Hindlimb muscle (tissue), 1 donor: ENCODE measurements at regions not wholly inside any gene's neighbourhood (a gene's known extent, or its start where the extent isn't known, plus 50 kb on each side); places are given as distances from the start of the nearest gene placed in this dataset.

Experiments used
- DNase-seq: peaks from one replicate; pipeline ENCODE4 v3.0.0-alpha.2; 2013

DNA sequence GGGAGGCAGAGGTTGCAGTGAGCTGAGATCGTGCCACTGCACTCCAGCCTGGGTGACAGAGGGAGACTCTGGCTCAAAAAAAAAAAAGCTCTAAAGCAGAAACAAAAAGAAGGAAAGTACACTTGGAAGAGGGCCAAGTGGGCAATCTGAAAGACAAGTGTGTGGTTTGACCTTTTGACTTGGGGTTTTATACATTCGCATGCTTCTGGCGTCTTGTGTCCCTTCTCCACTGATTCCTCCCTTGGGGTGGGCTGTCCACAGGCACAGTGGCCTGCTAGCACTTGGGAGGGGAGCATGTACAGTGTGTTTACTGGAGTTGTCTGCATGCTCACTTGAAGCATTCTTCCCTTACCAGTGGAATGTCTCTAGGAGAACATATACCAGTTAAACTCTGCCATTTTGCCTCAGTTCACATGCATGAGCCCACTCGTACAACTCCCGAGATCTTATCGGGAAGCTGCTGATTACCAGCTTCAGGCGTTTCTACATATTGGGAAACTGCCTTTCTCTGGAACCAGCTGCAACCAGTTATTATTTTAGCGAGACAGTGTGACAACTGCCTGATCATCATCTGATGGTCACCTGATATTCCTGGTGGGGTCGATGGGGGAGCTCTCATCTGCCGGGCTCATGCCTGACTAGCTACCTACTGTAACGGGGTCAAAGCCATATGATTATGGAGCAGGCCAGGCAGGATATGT, 113.5 kb upstream of the ZNF678 start:
- DNase-seq: no peak

- DNase-seq: no peak
Observed at GRCh38 chr1:227449051-227449450, 114.3 kb upstream of the ZNF678 start.

DNA sequence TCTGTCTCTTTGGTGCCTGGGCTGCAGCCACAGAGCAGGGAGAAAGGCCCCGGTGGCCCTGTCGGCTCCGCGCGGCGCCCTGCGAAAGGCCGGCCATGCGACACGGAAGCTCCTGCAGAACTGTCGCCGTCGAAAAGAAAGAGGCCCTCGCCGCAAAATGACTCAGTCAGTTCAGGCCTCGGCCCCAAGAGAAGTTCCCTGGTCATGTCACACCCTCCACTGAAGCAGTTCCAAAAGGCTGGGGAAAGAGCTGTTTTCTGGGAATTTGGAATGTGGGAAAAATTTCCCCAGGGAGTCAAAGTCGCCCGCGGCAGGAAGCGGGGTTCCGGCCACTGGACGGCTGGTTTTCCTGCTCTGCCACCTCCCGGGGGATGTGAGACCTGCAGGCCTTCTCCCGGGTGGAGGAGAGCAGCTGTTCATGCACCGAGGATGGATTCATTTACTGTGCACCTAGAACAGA, 115.8 kb upstream of the ZNF678 start:
- DNase-seq: no peak

DNA sequence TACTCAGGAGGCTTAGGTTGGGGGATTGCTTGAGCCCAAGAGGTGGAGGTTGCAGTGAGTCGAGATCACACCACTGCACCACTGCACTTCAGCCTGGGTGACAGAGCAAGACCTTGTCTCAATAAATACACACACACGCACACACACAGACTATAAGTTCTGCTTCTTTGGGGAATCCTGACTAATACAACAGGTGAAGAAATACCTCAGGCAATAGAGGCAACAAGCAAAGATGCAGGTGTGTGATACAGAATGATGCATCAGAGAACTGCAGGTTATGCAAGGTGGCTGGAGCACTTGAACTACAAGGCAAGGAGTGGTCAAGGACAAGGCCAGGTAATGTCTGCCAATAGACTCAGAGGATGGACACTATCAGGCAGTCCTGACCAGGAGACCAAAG, 117.6 kb upstream of the ZNF678 start:
- no peak for DNase-seq

DNA sequence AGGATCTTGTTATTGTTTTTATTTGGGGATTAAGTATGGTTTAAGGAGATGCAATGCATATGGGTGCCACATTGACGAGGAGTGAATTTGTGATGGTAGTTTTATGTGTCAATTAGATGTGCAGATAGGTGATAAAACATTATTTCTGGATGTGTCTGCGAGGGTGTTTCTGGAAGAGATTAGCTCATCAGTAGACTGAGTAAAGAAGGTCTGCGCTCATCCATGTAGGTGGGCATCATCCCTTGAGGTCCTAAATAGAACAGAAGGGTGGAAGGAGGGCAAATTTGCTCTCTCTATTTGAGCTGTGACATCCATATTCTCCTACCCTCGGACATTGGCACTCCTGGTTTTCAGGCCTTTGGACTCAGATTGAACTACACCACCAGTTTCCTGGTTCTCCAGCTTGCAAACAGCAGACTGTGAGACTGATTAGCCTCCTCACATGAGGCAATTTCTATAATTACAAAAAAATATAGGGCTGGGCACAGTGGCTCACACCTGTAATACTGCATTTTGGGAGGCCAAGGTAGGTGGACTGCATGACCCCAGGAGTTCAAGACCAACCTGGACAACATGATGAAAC, 118.2 kb upstream of the ZNF678 start:
- DNase-seq: no peak

DNA sequence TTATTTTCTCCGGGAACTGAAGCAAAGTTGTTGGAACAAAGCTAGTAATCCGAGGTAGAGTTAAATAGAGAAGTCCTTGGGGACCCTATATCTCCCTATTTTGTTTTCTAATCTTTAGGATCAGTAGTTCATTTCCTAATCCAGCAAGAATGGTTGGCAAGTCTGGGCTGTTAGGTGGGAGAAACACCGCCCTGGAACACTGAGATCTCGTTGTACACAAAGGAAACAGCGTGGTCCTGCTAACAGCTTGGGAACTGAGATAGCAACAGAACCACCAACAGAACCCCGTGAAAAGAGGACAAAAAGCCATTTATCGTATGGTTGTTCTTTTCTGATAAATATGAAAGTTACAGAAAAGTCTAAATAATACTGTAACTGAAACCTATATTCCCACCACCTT, 121.9 kb upstream of the CDC42BPA start:
- no peak for DNase-seq

DNA sequence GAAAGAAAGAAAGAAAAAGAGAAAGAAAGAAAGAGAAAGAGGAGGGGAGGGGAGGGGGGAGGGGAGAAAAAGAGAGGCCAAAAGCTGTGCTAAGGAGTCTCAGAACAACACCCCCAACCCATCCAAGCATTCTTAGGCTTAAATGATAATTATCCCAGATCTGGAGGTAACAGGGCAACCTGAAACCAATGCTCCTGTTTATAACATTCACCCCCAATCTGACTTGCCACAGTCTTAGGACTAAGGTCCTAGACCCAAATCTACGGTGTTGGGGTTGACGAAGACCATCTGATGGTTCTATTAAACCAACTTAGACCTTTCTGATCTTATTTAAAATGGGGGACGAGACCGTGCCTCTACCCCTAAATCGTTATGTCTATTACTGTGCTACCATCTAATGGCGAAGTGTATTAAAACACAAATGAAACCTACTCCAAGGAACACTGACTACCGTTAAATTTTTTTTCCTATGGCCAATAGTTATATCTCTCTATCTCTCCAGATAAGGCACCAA, 119.3 kb upstream of the CDC42BPA start:
- no peak for DNase-seq

DNA sequence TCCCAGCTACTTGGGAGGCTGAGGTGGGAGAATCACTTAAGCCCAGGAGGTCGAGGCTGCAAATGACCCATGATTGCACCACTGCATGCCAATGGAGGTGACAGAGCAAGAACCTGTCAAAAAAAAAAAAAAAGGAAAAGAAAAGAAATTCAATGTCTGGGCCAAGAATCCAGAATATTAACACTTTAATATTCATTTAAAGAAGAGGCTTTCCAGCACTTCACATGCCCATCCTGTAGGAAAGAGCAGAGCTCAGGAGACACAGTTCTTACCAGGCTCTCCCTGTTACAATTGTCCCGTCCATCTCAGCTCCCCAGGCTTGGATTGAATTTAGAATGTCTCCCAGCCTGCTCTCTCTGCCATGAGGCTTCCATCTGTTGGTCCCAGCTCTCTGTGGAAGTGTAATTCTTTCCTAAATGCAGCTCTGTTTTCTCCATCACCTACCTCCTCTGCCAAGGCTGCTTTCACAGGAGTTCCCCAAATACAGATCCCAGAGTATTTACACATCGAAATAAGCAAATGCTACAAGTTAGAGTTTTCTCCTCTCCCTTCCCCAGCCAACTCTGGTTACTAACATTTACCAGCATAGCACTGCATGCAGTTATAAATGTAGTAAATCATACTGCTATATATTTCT, 116.6 kb upstream of the CDC42BPA start:
- DNase-seq: no peak

DNA sequence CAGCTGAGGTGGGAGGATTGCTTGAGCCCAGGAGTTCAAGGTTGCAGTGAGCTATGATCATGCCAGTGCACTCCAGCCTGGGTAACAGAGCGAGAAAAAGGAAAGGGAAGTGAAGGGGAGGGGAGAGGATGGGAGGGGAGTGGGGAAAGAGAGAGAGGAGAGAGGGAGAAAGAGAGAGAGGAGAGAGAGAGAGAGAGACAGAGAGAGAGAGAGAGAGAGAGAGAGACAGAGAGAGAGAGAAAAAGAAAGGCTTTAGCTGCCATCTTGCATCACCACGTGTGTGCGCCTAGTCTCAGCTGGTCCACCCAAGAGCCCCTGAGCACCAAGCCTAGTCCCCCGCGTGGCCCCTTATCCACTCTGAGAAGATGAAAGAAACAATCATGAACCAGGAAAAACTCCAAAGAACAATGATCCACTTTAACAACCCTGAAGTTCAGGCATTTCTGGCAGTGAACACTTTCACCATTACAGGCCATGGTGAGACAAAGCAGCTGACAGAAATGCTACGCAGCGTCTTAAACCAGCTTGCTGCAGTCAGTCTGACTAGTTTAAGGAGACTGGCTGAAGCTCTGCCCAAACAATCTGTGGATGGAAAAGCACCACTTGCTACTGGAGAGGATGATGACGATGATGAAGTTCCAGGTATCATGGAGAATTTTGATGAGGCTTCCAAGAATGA, 115.5 kb upstream of the CDC42BPA start:
- DNase-seq: no peak

DNA sequence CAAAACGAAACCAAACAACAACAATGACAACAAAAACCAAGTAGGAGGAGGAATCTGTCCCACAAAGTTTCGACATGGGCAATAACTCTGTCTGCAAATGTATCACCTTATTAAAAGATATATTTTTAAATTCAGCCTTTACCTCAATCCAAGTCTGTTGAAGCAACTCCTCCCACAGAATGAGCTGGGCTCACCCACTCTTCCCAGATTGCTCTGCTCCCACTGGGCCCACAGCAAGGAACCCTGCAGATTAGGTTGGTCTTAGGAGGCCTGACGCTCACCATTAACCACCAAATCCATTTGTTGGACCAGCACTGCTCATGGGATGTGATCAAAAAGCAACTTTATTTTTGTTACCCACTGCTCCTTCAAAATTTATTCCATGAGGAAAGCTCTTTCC, 114.7 kb upstream of the CDC42BPA start:
- DNase-seq: no peak

GRCh38 chr1:227432181-227432535, 113.9 kb upstream of the CDC42BPA start:
- DNase-seq: no peak

- no peak for DNase-seq
Observed at GRCh38 chr1:227429447-227430359, 111.4 kb upstream of the CDC42BPA start.

GRCh38 chr1:227428803-227429202, 110.5 kb upstream of the CDC42BPA start:
- no peak for DNase-seq

- DNase-seq: no peak
Observed at GRCh38 chr1:227427411-227427810, 109.1 kb upstream of the CDC42BPA start.

- DNase-seq: no peak
Observed at GRCh38 chr1:227424953-227425352, 106.7 kb upstream of the CDC42BPA start.

DNA sequence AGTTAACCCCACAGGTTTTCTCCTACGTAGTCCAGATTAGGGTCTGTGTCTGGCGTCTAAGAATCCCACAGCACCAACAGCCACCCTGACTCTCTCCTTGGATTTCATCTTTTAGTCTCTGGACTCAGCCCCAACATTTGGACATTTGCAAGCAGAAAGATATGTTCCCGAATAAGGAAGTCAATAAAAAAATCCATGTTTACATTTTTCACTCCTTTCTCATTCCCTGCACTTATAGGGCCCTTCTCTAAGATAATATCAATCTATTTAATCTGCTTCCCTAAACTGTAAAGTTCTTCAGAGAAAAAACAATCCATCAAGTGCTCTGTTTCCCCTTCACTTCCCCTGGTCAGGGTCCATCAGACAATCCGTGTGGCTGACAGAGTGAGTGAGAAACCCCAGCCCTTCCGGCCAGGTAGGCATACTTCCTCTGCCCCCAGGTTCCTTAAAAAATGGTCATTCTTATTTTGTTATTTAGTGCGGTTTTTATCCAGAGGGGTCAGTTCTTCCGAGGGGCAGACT, 105.9 kb upstream of the CDC42BPA start:
- no peak for DNase-seq

- no peak for DNase-seq
Observed at GRCh38 chr1:227422581-227422980, 104.3 kb upstream of the CDC42BPA start.

DNA sequence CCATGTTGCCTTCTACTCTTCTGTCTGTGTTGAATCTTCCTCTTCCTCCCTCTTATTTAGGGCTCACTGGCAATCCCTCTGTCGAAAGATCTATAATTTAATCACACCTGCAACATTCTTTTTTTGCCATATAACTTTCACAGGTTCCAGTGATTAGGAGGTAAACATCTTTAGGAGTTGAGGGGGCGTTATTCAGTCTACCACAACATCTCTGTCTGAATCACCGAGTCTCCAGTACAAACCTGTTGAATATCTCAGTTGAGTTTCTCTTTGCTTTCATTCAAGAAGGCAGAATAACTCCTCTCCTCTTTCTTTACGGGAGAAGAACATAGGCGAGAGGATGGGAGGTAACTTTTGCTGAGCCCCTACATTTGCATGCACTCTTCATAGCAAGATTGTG, 101.9 kb upstream of the CDC42BPA start:
- no peak for DNase-seq

DNA sequence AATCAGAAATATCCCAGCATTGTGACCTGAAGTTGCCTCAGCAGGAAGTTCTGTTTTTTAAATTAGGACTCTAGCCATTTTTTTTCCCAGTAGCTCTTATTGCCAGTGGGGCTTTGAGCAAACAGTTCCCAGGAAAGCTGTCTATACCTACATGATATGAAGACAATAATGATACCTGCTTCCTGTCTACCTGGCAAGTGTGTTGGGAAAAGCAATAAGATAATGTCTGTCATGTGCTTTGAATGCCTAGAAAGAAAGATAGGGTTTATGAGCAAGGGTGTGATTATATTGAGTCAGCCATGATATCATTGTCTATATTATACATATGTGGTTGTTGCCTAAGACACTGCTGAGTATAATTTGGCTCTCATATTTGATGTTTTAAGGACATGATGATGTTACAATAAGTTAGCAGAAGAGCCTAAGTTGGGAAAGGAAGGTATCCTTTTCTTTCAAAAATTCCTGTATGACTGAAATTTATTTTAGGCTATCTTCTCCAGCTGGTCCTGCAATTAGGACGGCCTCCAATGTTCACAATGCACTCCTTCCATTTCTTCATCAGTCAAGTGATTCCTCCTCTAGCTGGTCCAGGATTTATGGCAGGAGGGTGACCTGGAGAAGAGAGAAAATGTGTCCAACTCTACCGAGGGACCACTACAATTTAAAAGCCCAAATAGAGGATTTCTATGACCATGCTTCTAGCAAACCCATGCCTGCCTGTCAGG, 99.6 kb upstream of the CDC42BPA start:
- peak; percentile 61 for DNase-seq

DNA sequence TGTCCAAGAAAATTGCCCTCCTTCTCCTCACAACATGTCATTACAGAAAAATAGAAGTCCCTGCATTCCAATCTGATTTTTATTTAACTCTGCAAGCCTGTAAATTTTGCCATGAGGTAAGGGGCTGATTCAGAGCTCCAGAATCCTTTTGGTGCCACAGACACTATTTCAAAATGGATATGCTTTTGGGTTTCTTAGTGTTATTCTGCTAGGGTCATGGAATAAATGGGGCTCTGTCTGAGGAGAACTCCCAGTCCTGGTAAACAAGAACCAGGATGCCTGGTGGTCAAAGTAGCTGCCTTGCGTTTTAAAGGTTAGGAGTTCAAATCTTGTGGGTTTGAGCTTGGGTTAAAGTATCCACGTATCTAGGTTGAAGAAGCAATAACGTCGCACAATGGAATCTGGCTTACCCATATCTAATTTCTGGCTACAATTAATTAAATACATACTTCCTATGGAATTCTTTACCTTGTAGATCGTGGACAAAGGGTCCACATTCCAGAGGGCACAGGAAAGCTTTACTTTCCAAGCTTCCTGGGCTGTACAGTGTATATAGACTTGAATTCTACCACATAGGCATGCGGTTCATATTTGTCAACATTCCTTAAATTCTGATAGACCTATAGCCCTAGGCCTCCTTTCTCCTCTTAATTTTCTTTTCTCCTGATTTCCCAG, 98.0 kb upstream of the CDC42BPA start:
- DNase-seq: no peak
